ENCODE measurements at regions not wholly inside any gene's neighbourhood (a gene's known extent, or its start where the extent isn't known, plus 50 kb on each side); places are given as distances from the start of the nearest gene placed in this dataset.
A peak's percentile ranks its signal among the peaks of the same experiment; 100 is the strongest.
"Not testable (repeated sequence)": the region's sequence is repeated elsewhere in the genome, so short reads cannot be mapped to it uniquely, and the experiment has no call there.

GRCh38 chr13:95391362-95391761 lies 90.1 kb upstream of the ABCC4 start:
- no peak for DNase-seq (ENCODE audit: low spot score)

- no peak for DNase-seq (ENCODE audit: low spot score)
Measured at GRCh38 chr13:95391785-95392184, 90.5 kb upstream of the ABCC4 start.

GRCh38 chr13:95392597-95392996 lies 91.3 kb upstream of the ABCC4 start:
- no peak for DNase-seq (ENCODE audit: low spot score)

- no peak for DNase-seq (ENCODE audit: low spot score)
Measured at GRCh38 chr13:95403349-95404140, 102.3 kb upstream of the ABCC4 start.

GRCh38 chr13:95404141-95404882 lies 103.1 kb upstream of the ABCC4 start:
- peak; percentile 74 for DNase-seq (ENCODE audit: low spot score)

GRCh38 chr13:95406176-95406575 lies 104.9 kb upstream of the ABCC4 start:
- DNase-seq (ENCODE audit: low spot score) = no peak

- no peak for DNase-seq (ENCODE audit: low spot score)
Measured at GRCh38 chr13:95411428-95412040, 110.3 kb upstream of the ABCC4 start.

GRCh38 chr13:95418946-95419345 lies 117.7 kb upstream of the ABCC4 start:
- DNase-seq (ENCODE audit: low spot score) = no peak

GRCh38 chr13:95420501-95420900 lies 119.2 kb upstream of the ABCC4 start:
- DNase-seq (ENCODE audit: low spot score) = peak; percentile 50

GRCh38 chr13:95426631-95427030 lies 125.4 kb upstream of the ABCC4 start:
- DNase-seq (ENCODE audit: low spot score) = no peak

GRCh38 chr13:95430525-95430924 lies 122.0 kb upstream of the CLDN10 start:
- not testable (repeated sequence) for DNase-seq (ENCODE audit: low spot score)

GRCh38 chr13:95432141-95432540 lies 120.4 kb upstream of the CLDN10 start:
- no peak for DNase-seq (ENCODE audit: low spot score)

- DNase-seq (ENCODE audit: low spot score) = no peak
Measured at GRCh38 chr13:95433537-95433936, 119.0 kb upstream of the CLDN10 start.

- no peak for DNase-seq (ENCODE audit: low spot score)
Measured at GRCh38 chr13:95434111-95434510, 118.4 kb upstream of the CLDN10 start.

- no peak for DNase-seq (ENCODE audit: low spot score)
Measured at GRCh38 chr13:95437561-95437960, 115.0 kb upstream of the CLDN10 start.

GRCh38 chr13:95438297-95438696 lies 114.2 kb upstream of the CLDN10 start:
- DNase-seq (ENCODE audit: low spot score) = no peak

- no peak for DNase-seq (ENCODE audit: low spot score)
Measured at GRCh38 chr13:95440441-95441088, 112.0 kb upstream of the CLDN10 start.

GRCh38 chr13:95441326-95441725 lies 111.2 kb upstream of the CLDN10 start:
- no peak for DNase-seq (ENCODE audit: low spot score)

GRCh38 chr13:95444006-95444730 lies 108.4 kb upstream of the CLDN10 start:
- no peak for DNase-seq (ENCODE audit: low spot score)

- DNase-seq (ENCODE audit: low spot score) = no peak
Measured at GRCh38 chr13:95445131-95445530, 107.4 kb upstream of the CLDN10 start.

GRCh38 chr13:95447814-95448213 lies 104.7 kb upstream of the CLDN10 start:
- DNase-seq (ENCODE audit: low spot score) = no peak

- no peak for DNase-seq (ENCODE audit: low spot score)
Measured at GRCh38 chr13:95451656-95452055, 100.9 kb upstream of the CLDN10 start.
